Retinal pigment epithelial cell (primary cell): ENCODE measurements at regions not wholly inside any gene's neighbourhood (a gene's known extent, or its start where the extent isn't known, plus 50 kb on each side); places are given as distances from the start of the nearest gene placed in this dataset.
"Not testable (repeated sequence)": the region's sequence is repeated elsewhere in the genome, so short reads cannot be mapped to it uniquely, and the experiment has no call there.

ENCODE experiments used
- DNase-seq: peaks from one replicate; pipeline ENCODE4 v3.0.0-alpha.2; 2010; ENCODE audit warnings: low read depth
- H3K4me3 ChIP-seq: 2 replicates; pipeline ENCODE4 v1.5.1; 2011; ENCODE audit warnings: mild to moderate bottlenecking, low read length, control low read depth, moderate library complexity
- CTCF ChIP-seq: conservative IDR thresholded peaks from 2 replicates; pipeline ENCODE4 v1.5.1; 2011; ENCODE audit warnings: low read depth, low read length, control low read depth, inconsistent platforms

GRCh38 chr15:20473465-20473864, 68.1 kb downstream of the GOLGA6L6 start:
- not testable (repeated sequence) for DNase-seq, H3K4me3 ChIP-seq

- H3K4me3 ChIP-seq, DNase-seq: not testable (repeated sequence)
These were observed 68.6 kb downstream of the GOLGA6L6 start for GRCh38 chr15:20472983-20473382.

- not testable (repeated sequence) for DNase-seq
These were observed 70.8 kb downstream of the GOLGA6L6 start for GRCh38 chr15:20470810-20471209.

GRCh38 chr15:20441138-20441537, 100.5 kb downstream of the GOLGA6L6 start:
- H3K4me3 ChIP-seq, DNase-seq: not testable (repeated sequence)

More at GRCh38 chr15:20470810-20471209, 70.8 kb downstream of the GOLGA6L6 start:
- not testable (repeated sequence) for H3K4me3 ChIP-seq

GRCh38 chr15:20440390-20440789, 101.2 kb downstream of the GOLGA6L6 start:
- not testable (repeated sequence) for H3K4me3 ChIP-seq, DNase-seq

- not testable (repeated sequence) for H3K4me3 ChIP-seq
These were observed 102.5 kb downstream of the GOLGA6L6 start for GRCh38 chr15:20439111-20439510.

GRCh38 chr15:20438255-20438654, 103.3 kb downstream of the GOLGA6L6 start:
- DNase-seq: not testable (repeated sequence)

More at GRCh38 chr15:20439111-20439510, 102.5 kb downstream of the GOLGA6L6 start:
- not testable (repeated sequence) for DNase-seq

GRCh38 chr15:20433468-20433867, 108.1 kb downstream of the GOLGA6L6 start:
- H3K4me3 ChIP-seq, DNase-seq: not testable (repeated sequence)

More at GRCh38 chr15:20438255-20438654, 103.3 kb downstream of the GOLGA6L6 start:
- H3K4me3 ChIP-seq: not testable (repeated sequence)

GRCh38 chr15:20430495-20430894, 111.1 kb downstream of the GOLGA6L6 start:
- H3K4me3 ChIP-seq, DNase-seq: not testable (repeated sequence)

- H3K4me3 ChIP-seq, DNase-seq: not testable (repeated sequence)
These were observed 120.9 kb downstream of the GOLGA6L6 start for GRCh38 chr15:20420710-20421109.

- H3K4me3 ChIP-seq: not testable (repeated sequence)
These were observed 125.0 kb downstream of the GOLGA6L6 start for GRCh38 chr15:20416618-20417017.

GRCh38 chr15:20409667-20410198, 131.9 kb downstream of the GOLGA6L6 start:
- not testable (repeated sequence) for DNase-seq, H3K4me3 ChIP-seq

More at GRCh38 chr15:20416618-20417017, 125.0 kb downstream of the GOLGA6L6 start:
- DNase-seq: not testable (repeated sequence)

- no peak for TF ChIP-seq CTCF
- H3K4me3 ChIP-seq: no peak overlapping the region
- DNase-seq: no peak
These were observed 132.4 kb downstream of the GOLGA6L6 start for GRCh38 chr15:20409247-20409646.

GRCh38 chr15:20407553-20407952, 134.0 kb downstream of the GOLGA6L6 start:
- TF ChIP-seq CTCF: no peak
- no peak overlapping the region for H3K4me3 ChIP-seq
- no peak for DNase-seq

- H3K4me3 ChIP-seq, DNase-seq: not testable (repeated sequence)
These were observed 137.0 kb downstream of the GOLGA6L6 start for GRCh38 chr15:20404571-20404970.

GRCh38 chr15:20402586-20402985, 139.0 kb downstream of the GOLGA6L6 start:
- not testable (repeated sequence) for DNase-seq

GRCh38 chr15:20401058-20401457, 140.5 kb downstream of the GOLGA6L6 start:
- not testable (repeated sequence) for DNase-seq, H3K4me3 ChIP-seq

More at GRCh38 chr15:20402586-20402985, 139.0 kb downstream of the GOLGA6L6 start:
- H3K4me3 ChIP-seq: not testable (repeated sequence)

- H3K4me3 ChIP-seq, DNase-seq: not testable (repeated sequence)
These were observed 142.9 kb downstream of the GOLGA6L6 start for GRCh38 chr15:20398680-20399079.
